IMR-90 (cell line): ENCODE measurements at regions not wholly inside any gene's neighbourhood (a gene's known extent, or its start where the extent isn't known, plus 50 kb on each side); places are given as distances from the start of the nearest gene placed in this dataset.

Experiments
- ATAC-seq: fragments of 200-7000 bp; cut with Tn5 transposase; 2 replicates; pipeline ENCODE4 v1.9.1; 2020; ENCODE audit warnings: low read depth, mild to moderate bottlenecking, moderate library complexity
- BruUV-seq: library from RNA; stranded (reverse); fragments of 400-500 nt; replicated peaks from 2 replicates; lab custom pipeline; 2021; lab: Mats Ljungman, UMichigan
- CTCF ChIA-PET: fragments of 300-600 bp; formaldehyde crosslinking; extraction: SDS; loops from one replicate; lab custom pipeline; 2021; ENCODE audit warnings: antibody characterized with exemption; lab: Yijun Ruan, JAX
- POLR2A ChIA-PET: fragments of 300-600 bp; sonication (Branson Sonifier 250); formaldehyde crosslinking; loops from one replicate; lab custom pipeline; 2022; ENCODE audit warnings: antibody characterized with exemption; ENCODE audit not compliant: unreplicated experiment; lab: Charles Lee
- DNase-seq: peaks from one replicate; pipeline ENCODE4 v3.0.0; 2013
- H2AFZ ChIP-seq: replicated peaks from 2 replicates; pipeline ENCODE3; 2013; ENCODE audit warnings: low read length, mild to moderate bottlenecking; ENCODE audit not compliant: poor library complexity
- H2AK5ac ChIP-seq: 2 replicates; pipeline ENCODE4 v1.6.1; 2013; ENCODE audit warnings: low read depth, low read length, inconsistent platforms
- H2AK9ac ChIP-seq: replicated peaks from 2 replicates; pipeline ENCODE3; 2013; ENCODE audit warnings: mild to moderate bottlenecking, low read depth, low read length, moderate library complexity; ENCODE audit not compliant: poor library complexity
- H2BK120ac ChIP-seq: 2 replicates; pipeline ENCODE4 v1.6.1; 2013; ENCODE audit warnings: low read depth, low read length, inconsistent platforms
- H2BK15ac ChIP-seq: 3 replicates; pipeline ENCODE4 v1.6.1; 2013; ENCODE audit warnings: low read depth, low read length, inconsistent platforms
- H2BK20ac ChIP-seq: 2 replicates; pipeline ENCODE4 v1.6.1; 2013; ENCODE audit warnings: low read depth, mild to moderate bottlenecking, inconsistent platforms, low read length, moderate library complexity
- H2BK5ac ChIP-seq: 2 replicates; pipeline ENCODE4 v1.6.1; 2013; ENCODE audit warnings: mild to moderate bottlenecking, low read depth, low read length, inconsistent platforms; ENCODE audit not compliant: poor library complexity, severe bottlenecking
- H3K14ac ChIP-seq: replicated peaks from 2 replicates; pipeline ENCODE4 v1.6.1; 2013; ENCODE audit warnings: low read depth, low read length, inconsistent platforms
- H3K18ac ChIP-seq: 2 replicates; pipeline ENCODE4 v1.6.1; 2013; ENCODE audit warnings: low read depth, low read length, control low read depth
- H3K23ac ChIP-seq: 2 replicates; pipeline ENCODE4 v1.6.1; 2013; ENCODE audit warnings: low read depth, low read length, inconsistent platforms
- H3K27ac ChIP-seq: 2 replicates; pipeline ENCODE4 v1.5.1; 2013; ENCODE audit warnings: mild to moderate bottlenecking, control low read depth, low read length; ENCODE audit not compliant: insufficient read depth
- H3K27me3 ChIP-seq: 2 replicates; pipeline ENCODE4 v1.6.1; 2013; ENCODE audit warnings: low read length; ENCODE audit not compliant: control insufficient read depth, insufficient read depth
- H3K36me3 ChIP-seq: 2 replicates; pipeline ENCODE4 v1.6.1; 2013; ENCODE audit warnings: low read length, mixed read lengths; ENCODE audit not compliant: control insufficient read depth, insufficient read depth
- H3K4ac ChIP-seq: 2 replicates; pipeline ENCODE4 v1.6.1; 2013; ENCODE audit warnings: low read depth, low read length, inconsistent platforms
- H3K4me1 ChIP-seq: 2 replicates; pipeline ENCODE4 v1.6.1; 2013; ENCODE audit warnings: low read length, mixed read lengths; ENCODE audit not compliant: control insufficient read depth, insufficient read depth
- H3K4me2 ChIP-seq: 2 replicates; pipeline ENCODE4 v1.6.1; 2013; ENCODE audit warnings: low read depth, mild to moderate bottlenecking, control low read depth, low read length, moderate library complexity
- H3K4me3 ChIP-seq: 2 replicates; pipeline ENCODE4 v1.5.1; 2013; ENCODE audit warnings: low read depth, mild to moderate bottlenecking, control low read depth, low read length, moderate library complexity; ENCODE audit not compliant: insufficient read depth
- H3K56ac ChIP-seq: 2 replicates; pipeline ENCODE4 v1.6.1; 2013; ENCODE audit warnings: low read length, inconsistent platforms; ENCODE audit not compliant: insufficient read depth; ENCODE audit errors: extremely low read depth
- H3K79me1 ChIP-seq, 2 experiments: 2 replicates each; pipeline ENCODE4 v1.6.1; 2013; ENCODE audit warnings: low read length in 2 of 2, inconsistent platforms in 1 of 2, low read depth in 1 of 2
- H3K9ac ChIP-seq: 2 replicates; pipeline ENCODE4 v1.6.1; 2013; ENCODE audit warnings: low read depth, low read length, control low read depth
- H3K9me1 ChIP-seq: 2 replicates; pipeline ENCODE4 v1.6.1; 2013; ENCODE audit warnings: low read length, inconsistent platforms; ENCODE audit not compliant: insufficient read depth
- H3K9me3 ChIP-seq: 2 replicates; pipeline ENCODE4 v1.6.1; 2013; ENCODE audit warnings: low read length; ENCODE audit not compliant: control insufficient read depth, insufficient read depth
- H4K20me1 ChIP-seq: 2 replicates; pipeline ENCODE4 v1.6.1; 2013; ENCODE audit warnings: low read length, inconsistent platforms; ENCODE audit not compliant: insufficient read depth
- H4K5ac ChIP-seq: 2 replicates; pipeline ENCODE4 v1.6.1; 2013; ENCODE audit warnings: mild to moderate bottlenecking, low read depth, low read length, control low read depth
- H4K8ac ChIP-seq, 2 experiments: 2 replicates each; pipeline ENCODE4 v1.6.1; 2013; ENCODE audit warnings: low read depth in 2 of 2, low read length in 2 of 2, control low read depth in 1 of 2, inconsistent platforms in 1 of 2
- H4K91ac ChIP-seq: 2 replicates; pipeline ENCODE4 v1.6.1; 2013; ENCODE audit warnings: low read depth, low read length, inconsistent platforms; ENCODE audit not compliant: insufficient read depth
- MAFK ChIP-seq: IDR thresholded peaks from 2 replicates; pipeline ENCODE4 v1.6.1; 2012; ENCODE audit warnings: low read depth, low read length, improper control_type of control experiment
- RFX5 ChIP-seq: IDR thresholded peaks from 2 replicates; pipeline ENCODE4 v1.8.0; 2012; ENCODE audit warnings: low read depth, mild to moderate bottlenecking, low read length, moderate library complexity
- WGBS, 2 experiments: methylation state at CpG; one replicate each; pipeline versions ENCODE4 v1.1.5 to v1.1.7; 2013; ENCODE audit warnings: missing lambda C conversion rate in 2 of 2; ENCODE audit not compliant: insufficient read length in 1 of 2; ENCODE audit errors: extremely low coverage in 2 of 2; 5-methylcytosine and 5-hydroxymethylcytosine counted together
- dilution Hi-C: fragments of 300-500 bp; cut with HindIII; formaldehyde crosslinking; loops from one replicate; pipeline ENCODE4 v1.14.3; 2018; ENCODE audit warnings: low sequenced_read_pairs; ENCODE audit not compliant: unreplicated experiment
- in situ Hi-C: fragments of 300-500 bp; cut with MboI; formaldehyde crosslinking; loops from 3 replicates; pipeline ENCODE4 v1.14.3; 2019; ENCODE audit warnings: low sequenced_read_pairs, inconsistent platforms, mixed read lengths
- intact Hi-C: fragments of 100-400 bp; cut with micrococcal nuclease; formaldehyde crosslinking; loops from 2 replicates; pipeline ENCODE4 v1.10.0; 2022

- Histone ChIP-seq H4K91ac (no peak overlapping the region), H3K4me3 (no peak overlapping the region), H3K4ac (peak overlapping the region; percentile 15; the same call in 1 of the 2 replicates), H3K79me1 (no peaks in the 10 kb centered on the region; a peak in 1 of 4 replicates), H3K56ac (no peak overlapping the region; the same call in 1 of the 2 replicates), H2BK120ac (peak overlapping the region; percentile 36; the same call in 1 of the 2 replicates), H4K20me1 (no peaks in the 10 kb centered on the region), H2BK5ac (peak overlapping the region; percentile 34), H3K4me1 (peaks cover 8% of the 10 kb centered on the region), H3K18ac (peak overlapping the region; percentile 77; the same call in 1 of the 2 replicates), H3K4me2 (0 out of 2 replicates have a peak overlapping the region, but pooled peaks have one; percentile 12), H3K27ac (no peak overlapping the region), H2BK20ac (peak overlapping the region; percentile 15; the same call in 1 of the 2 replicates), H3K9me1 (peaks cover 4% of the 10 kb centered on the region; the same call in 1 of the 2 replicates), H2BK15ac (no peak overlapping the region), H3K23ac (no peak overlapping the region), H3K9ac (no peak overlapping the region), H3K9me3 (0 out of 2 replicates have a peak, but pooled peaks cover 4% of the 10 kb centered on the region), H2AK5ac (no peak overlapping the region), H4K5ac (peak overlapping the region; percentile 42; the same call in 1 of the 2 replicates), H2AK9ac (no peak overlapping the region), H2AFZ (no peak overlapping the region), H3K36me3 (no peaks in the 10 kb centered on the region), H3K14ac (no peak overlapping the region), H4K8ac (peak overlapping the region; percentile 41 to 45), H3K27me3 (no peaks in the 10 kb centered on the region)
- in situ Hi-C loops: no loop called here
- DNase-seq: no peak
- no peak for ATAC-seq
- 60% methylated on average over 1 of the region's 1 CpG; no CpG with 5 or more reads in 1 of the 2 experiments for WGBS, 2 experiments
- POLR2A ChIA-PET: no interaction called here
- intact Hi-C loops: no loop called here
- BruUV-seq: no TSS peak
- dilution Hi-C loops: no loop called here
- TF ChIP-seq RFX5 (no peak), MAFK (no peak)
- CTCF ChIA-PET: no interaction called here
Measured at GRCh38 chr19:13633522-13633922, 127.2 kb upstream of the CACNA1A start.
